NCI-H128 (cell line): ENCODE measurements at regions not wholly inside any gene's neighbourhood (a gene's known extent, or its start where the extent isn't known, plus 50 kb on each side); places are given as distances from the start of the nearest gene placed in this dataset.

Experiments
- DNase-seq: peaks from one replicate; lab custom pipeline; 2025; ENCODE audit not compliant: unreplicated experiment; lab: John Stamatoyannopoulos, UW

- no peak for DNase-seq
Observed at GRCh38 chr12:124489915-124490583, 77.4 kb downstream of the NCOR2 start.

- no peak for DNase-seq
Observed at GRCh38 chr12:124489220-124489619, 78.2 kb downstream of the NCOR2 start.

GRCh38 chr12:124488520-124488919, 78.9 kb downstream of the NCOR2 start:
- no peak for DNase-seq

GRCh38 chr12:124487834-124488165, 79.6 kb downstream of the NCOR2 start:
- no peak for DNase-seq

- DNase-seq: no peak
Observed at GRCh38 chr12:124487066-124487833, 80.2 kb downstream of the NCOR2 start.

GRCh38 chr12:124486346-124486963, 81.0 kb downstream of the NCOR2 start:
- DNase-seq: no peak

- no peak for DNase-seq
Observed at GRCh38 chr12:124485371-124485770, 82.0 kb downstream of the NCOR2 start.

- no peak for DNase-seq
Observed at GRCh38 chr12:124484526-124484953, 82.9 kb downstream of the NCOR2 start.

GRCh38 chr12:124484067-124484466, 83.3 kb downstream of the NCOR2 start:
- DNase-seq: no peak

- no peak for DNase-seq
Observed at GRCh38 chr12:124482901-124483799, 84.3 kb downstream of the NCOR2 start.

- DNase-seq: no peak
Observed at GRCh38 chr12:124482567-124482893, 84.9 kb downstream of the NCOR2 start.

GRCh38 chr12:124481772-124482566, 85.4 kb downstream of the NCOR2 start:
- DNase-seq: no peak

- no peak for DNase-seq
Observed at GRCh38 chr12:124481257-124481750, 86.1 kb downstream of the NCOR2 start.

- DNase-seq: no peak
Observed at GRCh38 chr12:124480469-124481256, 86.7 kb downstream of the NCOR2 start.

GRCh38 chr12:124479680-124480468, 87.5 kb downstream of the NCOR2 start:
- DNase-seq: no peak

- DNase-seq: no peak
Observed at GRCh38 chr12:124478985-124479645, 88.3 kb downstream of the NCOR2 start.

- DNase-seq: no peak
Observed at GRCh38 chr12:124478416-124478815, 89.0 kb downstream of the NCOR2 start.
